ENCODE measurements at regions not wholly inside any gene's neighbourhood (a gene's known extent, or its start where the extent isn't known, plus 50 kb on each side); places are given as distances from the start of the nearest gene placed in this dataset.

DNA sequence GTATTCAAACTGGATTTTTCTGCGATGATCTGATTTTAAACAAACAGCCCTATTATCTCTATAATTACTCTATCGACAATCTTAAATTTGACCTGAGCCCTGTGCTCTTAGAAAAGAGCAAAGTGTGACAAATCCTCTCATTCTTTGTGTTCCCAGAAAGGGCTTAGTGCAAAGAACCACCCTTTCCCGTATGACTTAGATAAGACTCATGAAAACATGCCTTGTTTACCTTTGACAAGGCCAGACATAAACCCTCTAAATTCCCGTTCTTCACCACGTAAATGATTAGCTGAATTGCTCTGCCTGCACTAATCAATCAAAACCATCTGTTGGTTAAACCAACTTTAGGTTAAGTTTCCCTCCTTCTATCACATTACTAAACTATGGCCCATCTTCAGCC is 285.7 kb upstream of the SEL1L start:
- TF ChIP-seq EZH2 (IDR thresholded peaks at IDR 0.05; ENCODE audit: low read depth, unreplicated experiment) (no peak), STAT1 (IDR thresholded peaks at IDR 0.05; ENCODE audit: unreplicated experiment) (no peak)
- TF ChIP-seq, protein P1, sequence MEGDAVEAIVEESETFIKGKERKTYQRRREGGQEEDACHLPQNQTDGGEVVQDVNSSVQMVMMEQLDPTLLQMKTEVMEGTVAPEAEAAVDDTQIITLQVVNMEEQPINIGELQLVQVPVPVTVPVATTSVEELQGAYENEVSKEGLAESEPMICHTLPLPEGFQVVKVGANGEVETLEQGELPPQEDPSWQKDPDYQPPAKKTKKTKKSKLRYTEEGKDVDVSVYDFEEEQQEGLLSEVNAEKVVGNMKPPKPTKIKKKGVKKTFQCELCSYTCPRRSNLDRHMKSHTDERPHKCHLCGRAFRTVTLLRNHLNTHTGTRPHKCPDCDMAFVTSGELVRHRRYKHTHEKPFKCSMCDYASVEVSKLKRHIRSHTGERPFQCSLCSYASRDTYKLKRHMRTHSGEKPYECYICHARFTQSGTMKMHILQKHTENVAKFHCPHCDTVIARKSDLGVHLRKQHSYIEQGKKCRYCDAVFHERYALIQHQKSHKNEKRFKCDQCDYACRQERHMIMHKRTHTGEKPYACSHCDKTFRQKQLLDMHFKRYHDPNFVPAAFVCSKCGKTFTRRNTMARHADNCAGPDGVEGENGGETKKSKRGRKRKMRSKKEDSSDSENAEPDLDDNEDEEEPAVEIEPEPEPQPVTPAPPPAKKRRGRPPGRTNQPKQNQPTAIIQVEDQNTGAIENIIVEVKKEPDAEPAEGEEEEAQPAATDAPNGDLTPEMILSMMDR (conservative IDR thresholded peaks at IDR 0.05; ENCODE audit: low read depth in 2 of 2), result no peak

Data from GM23338 (cell line).